RWPE1 (cell line): ENCODE measurements at regions not wholly inside any gene's neighbourhood (a gene's known extent, or its start where the extent isn't known, plus 50 kb on each side); places are given as distances from the start of the nearest gene placed in this dataset.

Source experiments
- CTCF ChIA-PET: fragments of 350-600 bp; sonication (Branson Sonifier 250); formaldehyde crosslinking; extraction: SDS; loops from one replicate; lab custom pipeline; 2021; lab: Yijun Ruan, JAX
- POLR2A ChIA-PET: fragments of 400-600 bp; formaldehyde crosslinking; extraction: SDS; loops from one replicate; lab custom pipeline; 2020; ENCODE audit warnings: antibody characterized with exemption; ENCODE audit not compliant: low non-redundant PET; lab: Yijun Ruan, JAX
- DNase-seq: peaks from one replicate; pipeline ENCODE4 v3.0.0; 2012; ENCODE audit warnings: low spot score
- H3K27ac ChIP-seq: fragments of 450-650 bp; 2 replicates; pipeline ENCODE4 v1.5.1; 2017
- TF ChIP-seq, protein P1 (sequence below): fragments of 450-650 bp; conservative IDR thresholded peaks from 2 replicates; pipeline ENCODE4 v1.5.1; 2017; ENCODE audit warnings: low read depth, mild to moderate bottlenecking

GRCh38 chr4:107128116-107128515 is 92.0 kb upstream of the DKK2 start:
- CTCF ChIA-PET = no interaction called here
- TF ChIP-seq, protein P1, sequence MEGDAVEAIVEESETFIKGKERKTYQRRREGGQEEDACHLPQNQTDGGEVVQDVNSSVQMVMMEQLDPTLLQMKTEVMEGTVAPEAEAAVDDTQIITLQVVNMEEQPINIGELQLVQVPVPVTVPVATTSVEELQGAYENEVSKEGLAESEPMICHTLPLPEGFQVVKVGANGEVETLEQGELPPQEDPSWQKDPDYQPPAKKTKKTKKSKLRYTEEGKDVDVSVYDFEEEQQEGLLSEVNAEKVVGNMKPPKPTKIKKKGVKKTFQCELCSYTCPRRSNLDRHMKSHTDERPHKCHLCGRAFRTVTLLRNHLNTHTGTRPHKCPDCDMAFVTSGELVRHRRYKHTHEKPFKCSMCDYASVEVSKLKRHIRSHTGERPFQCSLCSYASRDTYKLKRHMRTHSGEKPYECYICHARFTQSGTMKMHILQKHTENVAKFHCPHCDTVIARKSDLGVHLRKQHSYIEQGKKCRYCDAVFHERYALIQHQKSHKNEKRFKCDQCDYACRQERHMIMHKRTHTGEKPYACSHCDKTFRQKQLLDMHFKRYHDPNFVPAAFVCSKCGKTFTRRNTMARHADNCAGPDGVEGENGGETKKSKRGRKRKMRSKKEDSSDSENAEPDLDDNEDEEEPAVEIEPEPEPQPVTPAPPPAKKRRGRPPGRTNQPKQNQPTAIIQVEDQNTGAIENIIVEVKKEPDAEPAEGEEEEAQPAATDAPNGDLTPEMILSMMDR = no peak
- no peak for DNase-seq
- no peak overlapping the region for H3K27ac ChIP-seq
- POLR2A ChIA-PET = no interaction called here

DNA sequence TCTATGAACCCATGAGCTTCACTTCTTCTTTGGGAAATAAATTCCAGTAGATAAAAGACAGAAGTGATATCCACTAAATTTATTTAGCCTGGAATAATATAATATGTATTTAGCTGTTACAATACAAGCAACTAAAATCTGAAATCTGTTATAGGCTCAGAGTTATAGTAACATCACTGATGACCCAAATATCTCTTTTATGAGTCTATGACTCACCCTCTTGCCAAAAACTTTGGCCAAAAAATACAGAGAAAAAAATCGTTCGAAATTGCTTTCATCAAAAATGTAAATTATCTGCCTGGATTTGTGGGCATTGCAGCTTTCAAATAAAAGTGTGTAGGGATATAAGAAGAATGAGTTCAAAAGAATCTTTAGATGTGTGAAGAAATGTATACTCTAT is 89.4 kb upstream of the DKK2 start:
- TF ChIP-seq, protein P1 = no peak
- CTCF ChIA-PET = interaction anchor here (0.6 kb wide), 1 partner anchor 17 kb away, joined by 3 read pairs; no protein-coding TSS in a partner anchor
- POLR2A ChIA-PET = no interaction called here
- DNase-seq = no peak
- no peak overlapping the region for H3K27ac ChIP-seq

DNA sequence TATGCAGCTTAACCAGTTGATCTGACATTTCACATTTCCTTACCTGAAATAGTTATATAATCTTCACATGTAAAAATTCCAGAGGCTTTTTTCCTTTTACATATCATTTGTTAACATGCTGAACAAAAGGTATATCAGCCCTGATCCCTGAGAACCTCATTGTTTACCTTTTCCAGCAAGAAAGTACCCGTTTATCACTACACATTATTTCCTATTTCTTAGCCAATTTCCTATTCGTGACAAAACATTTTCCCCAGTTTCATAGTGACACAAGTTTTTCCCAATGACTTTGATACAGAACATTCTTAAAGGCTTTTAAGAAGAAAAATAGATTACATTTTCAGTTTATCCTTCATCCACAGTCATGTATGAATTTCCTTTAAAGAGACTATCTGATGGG is 86.6 kb upstream of the DKK2 start:
- ChIA-PET CTCF (interaction anchor here (0.7 kb wide), 1 partner anchor 1264 kb away, joined by 5 read pairs; no protein-coding TSS in a partner anchor), POLR2A (no interaction called here)
- no peak overlapping the region for H3K27ac ChIP-seq
- TF ChIP-seq, protein P1 = no peak
- DNase-seq = no peak

GRCh38 chr4:107120661-107121060 is 84.5 kb upstream of the DKK2 start:
- no peak overlapping the region for H3K27ac ChIP-seq
- TF ChIP-seq, protein P1 = no peak
- no peak for DNase-seq
- POLR2A ChIA-PET = no interaction called here
- CTCF ChIA-PET = interaction anchor here (0.6 kb wide), 1 partner anchor 858 kb away, joined by 7 read pairs; no protein-coding TSS in a partner anchor

DNA sequence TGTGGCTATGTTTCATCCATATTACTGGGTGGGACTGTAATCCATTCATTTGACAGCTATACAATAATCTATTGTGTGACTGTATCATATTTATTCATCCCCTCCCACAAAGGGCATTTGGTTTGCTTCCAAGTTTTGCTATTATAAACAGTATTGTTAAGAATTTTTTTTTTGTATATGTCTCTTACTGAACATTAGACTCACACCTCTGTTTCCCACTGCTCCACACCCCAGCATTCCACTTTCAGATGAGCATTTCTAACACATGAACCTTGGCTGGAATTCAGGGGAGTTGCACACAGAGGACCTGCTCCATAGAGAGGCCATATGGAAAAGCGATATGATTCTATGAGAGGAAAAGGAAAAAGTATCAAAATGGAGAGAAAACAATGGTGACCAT is 81.6 kb upstream of the DKK2 start:
- ChIA-PET POLR2A (no interaction called here), CTCF (no interaction called here)
- no peak overlapping the region for H3K27ac ChIP-seq
- DNase-seq = no peak
- TF ChIP-seq, protein P1 = no peak

DNA sequence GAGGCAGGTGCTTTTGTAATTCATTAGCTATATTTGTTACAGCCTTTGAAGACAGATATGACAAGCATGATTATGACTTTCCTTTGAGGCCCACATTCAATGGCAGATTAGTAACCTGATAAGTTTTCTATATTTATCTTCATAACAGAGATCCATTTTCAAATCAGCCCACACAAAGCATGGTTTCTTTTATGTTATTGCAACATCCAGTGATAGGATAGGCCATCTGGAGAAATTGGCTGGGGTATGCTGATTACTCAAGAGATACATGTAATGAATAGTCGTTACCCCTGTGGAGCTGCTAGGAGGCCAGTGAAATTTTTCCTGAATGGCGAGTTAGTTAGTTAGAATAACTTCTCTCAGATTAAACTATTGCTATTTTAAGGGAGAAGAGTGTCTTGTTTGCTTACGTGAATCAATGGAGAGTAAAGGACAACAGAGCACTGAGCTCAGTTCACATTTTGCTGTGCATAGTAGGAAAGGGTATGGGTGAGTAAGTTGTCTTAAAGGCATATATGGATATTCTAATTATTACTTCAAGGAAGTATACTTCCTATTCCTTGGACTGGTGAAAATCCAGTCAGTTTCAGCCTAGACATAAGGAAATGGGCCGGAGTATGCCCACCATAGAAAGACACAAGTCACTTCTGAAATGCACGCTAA is 79.2 kb upstream of the DKK2 start:
- ChIA-PET CTCF (no interaction called here), POLR2A (no interaction called here)
- TF ChIP-seq, protein P1 = no peak

More for the DNA sequence above, 79.2 kb upstream of the DKK2 start:
- no peak for DNase-seq
- H3K27ac ChIP-seq = no peak overlapping the region
